HEK293T (cell line): ENCODE measurements at regions not wholly inside any gene's neighbourhood (a gene's known extent, or its start where the extent isn't known, plus 50 kb on each side); places are given as distances from the start of the nearest gene placed in this dataset.

Source experiments
- CTCF ChIA-PET: fragments of 350-600 bp; formaldehyde crosslinking; extraction: SDS; loops from one replicate; lab custom pipeline; 2021; ENCODE audit warnings: antibody characterized with exemption, inconsistent platforms; lab: Yijun Ruan, JAX
- POLR2A ChIA-PET: fragments of 350-600 bp; formaldehyde crosslinking; extraction: SDS; loops from one replicate; lab custom pipeline; 2020; ENCODE audit warnings: antibody characterized with exemption, inconsistent platforms; lab: Yijun Ruan, JAX
- DNase-seq: peaks from one replicate; pipeline ENCODE4 v3.0.0; 2012; ENCODE audit warnings: mixed read lengths; ENCODE audit errors: extremely low spot score
- ARNT ChIP-seq: fragments of 450-650 bp; IDR thresholded peaks from 2 replicates; pipeline ENCODE4 v1.6.1; 2017; ENCODE audit warnings: mild to moderate bottlenecking
- BHLHE40 ChIP-seq: fragments of 450-650 bp; IDR thresholded peaks from 2 replicates; pipeline ENCODE4 v1.6.1; 2016; ENCODE audit warnings: mild to moderate bottlenecking, moderate library complexity, borderline replicate concordance
- CTBP1 ChIP-seq: fragments of 450-650 bp; IDR thresholded peaks from 2 replicates; pipeline ENCODE4 v1.6.1; 2016; ENCODE audit warnings: borderline replicate concordance
- ELF4 ChIP-seq: fragments of 450-650 bp; IDR thresholded peaks from 2 replicates; pipeline ENCODE4 v1.6.1; 2017; ENCODE audit warnings: antibody characterized with exemption
- FOXA1 ChIP-seq: fragments of 450-650 bp; IDR thresholded peaks from 2 replicates; pipeline ENCODE4 v1.6.1; 2016; ENCODE audit warnings: mild to moderate bottlenecking
- FOXK2 ChIP-seq: fragments of 450-650 bp; IDR thresholded peaks from 2 replicates; pipeline ENCODE4 v1.6.1; 2016; ENCODE audit warnings: mild to moderate bottlenecking
- FOXM1 ChIP-seq: fragments of 450-650 bp; IDR thresholded peaks from 2 replicates; pipeline ENCODE4 v1.6.1; 2017; ENCODE audit warnings: mild to moderate bottlenecking, borderline replicate concordance
- HDGF ChIP-seq: fragments of 450-650 bp; IDR thresholded peaks from 2 replicates; pipeline ENCODE4 v1.6.1; 2017; ENCODE audit warnings: antibody characterized with exemption, borderline replicate concordance
- L3MBTL2 ChIP-seq: fragments of 450-650 bp; conservative IDR thresholded peaks from 2 replicates; pipeline ENCODE4 v1.6.1; 2016; ENCODE audit warnings: mild to moderate bottlenecking
- LEF1 ChIP-seq: fragments of 450-650 bp; IDR thresholded peaks from 2 replicates; pipeline ENCODE4 v1.6.1; 2017; ENCODE audit warnings: mild to moderate bottlenecking, borderline replicate concordance
- NFRKB ChIP-seq: fragments of 450-650 bp; IDR thresholded peaks from 2 replicates; pipeline ENCODE4 v1.6.1; 2016; ENCODE audit warnings: mild to moderate bottlenecking, moderate library complexity
- SP1 ChIP-seq: fragments of 450-650 bp; IDR thresholded peaks from 2 replicates; pipeline ENCODE4 v1.6.1; 2017
- SUZ12 ChIP-seq: fragments of 450-650 bp; IDR thresholded peaks from 2 replicates; pipeline ENCODE4 v1.6.1; 2016; ENCODE audit warnings: mild to moderate bottlenecking
- TARDBP ChIP-seq: fragments of 450-650 bp; IDR thresholded peaks from 2 replicates; pipeline ENCODE4 v1.6.1; 2016
- ZNF384 ChIP-seq: fragments of 450-650 bp; IDR thresholded peaks from 2 replicates; pipeline ENCODE4 v1.6.1; 2016
- TF ChIP-seq, protein P1 (sequence below): fragments of 450-650 bp; IDR thresholded peaks from 2 replicates; pipeline ENCODE4 v1.6.1; 2016

DNA sequence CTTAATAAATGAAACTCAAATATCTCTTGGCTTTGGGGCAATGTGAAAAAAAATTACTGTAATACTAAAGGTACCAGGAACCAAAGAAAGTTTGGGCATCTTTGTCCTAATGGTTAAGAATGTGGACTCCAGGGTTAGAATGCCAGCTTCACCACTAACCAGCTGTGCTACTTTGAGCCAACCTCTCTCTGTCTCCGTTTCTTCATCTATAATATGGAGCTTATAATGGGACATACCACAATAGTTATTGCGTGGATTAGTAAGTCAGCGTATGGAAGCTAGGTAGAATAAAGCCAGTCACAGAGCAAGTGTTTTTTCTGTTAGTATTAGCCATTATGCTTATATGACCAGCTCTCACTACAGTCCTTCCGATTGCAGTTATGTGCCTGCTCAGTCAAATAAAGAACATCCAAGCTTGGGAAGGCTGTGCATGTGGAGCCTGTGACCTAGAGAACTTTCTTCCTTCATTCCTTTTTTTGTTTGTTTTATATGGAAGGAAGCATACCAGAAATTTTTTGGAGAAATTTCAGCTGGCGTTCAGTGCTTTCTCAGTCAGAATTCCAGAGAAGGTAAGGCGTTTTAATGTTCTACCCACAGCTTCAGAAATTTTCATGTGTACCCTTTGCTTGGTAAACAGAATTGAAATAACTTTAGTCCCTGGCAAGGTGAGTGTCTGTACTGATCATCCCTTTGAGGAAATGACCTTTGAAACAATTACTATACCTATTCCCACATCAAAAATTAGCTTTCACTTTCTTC, 114.0 kb upstream of the RND3 start:
- CTCF ChIA-PET = interaction anchor here (0.5 to 0.8 kb wide), 2 partner anchors 47 to 142 kb away, joined by 3 to 5 read pairs; no protein-coding TSS in a partner anchor
- POLR2A ChIA-PET = no interaction called here
- no peak for TF ChIP-seq HDGF
- TF ChIP-seq FOXA1 = no peak
- no peak for TF ChIP-seq ZNF384
- TF ChIP-seq TARDBP = no peak
- TF ChIP-seq CTBP1 = no peak
- TF ChIP-seq SP1 = no peak
- TF ChIP-seq, protein P1, sequence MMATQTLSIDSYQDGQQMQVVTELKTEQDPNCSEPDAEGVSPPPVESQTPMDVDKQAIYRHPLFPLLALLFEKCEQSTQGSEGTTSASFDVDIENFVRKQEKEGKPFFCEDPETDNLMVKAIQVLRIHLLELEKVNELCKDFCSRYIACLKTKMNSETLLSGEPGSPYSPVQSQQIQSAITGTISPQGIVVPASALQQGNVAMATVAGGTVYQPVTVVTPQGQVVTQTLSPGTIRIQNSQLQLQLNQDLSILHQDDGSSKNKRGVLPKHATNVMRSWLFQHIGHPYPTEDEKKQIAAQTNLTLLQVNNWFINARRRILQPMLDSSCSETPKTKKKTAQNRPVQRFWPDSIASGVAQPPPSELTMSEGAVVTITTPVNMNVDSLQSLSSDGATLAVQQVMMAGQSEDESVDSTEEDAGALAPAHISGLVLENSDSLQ = no peak
- no peak for TF ChIP-seq ELF4
- no peak for TF ChIP-seq LEF1
- TF ChIP-seq ARNT = no peak
- TF ChIP-seq SUZ12 = no peak
- TF ChIP-seq FOXK2 = no peak
- no peak for TF ChIP-seq BHLHE40
- no peak for TF ChIP-seq NFRKB
- TF ChIP-seq FOXM1 = no peak
- DNase-seq = no peak

DNA sequence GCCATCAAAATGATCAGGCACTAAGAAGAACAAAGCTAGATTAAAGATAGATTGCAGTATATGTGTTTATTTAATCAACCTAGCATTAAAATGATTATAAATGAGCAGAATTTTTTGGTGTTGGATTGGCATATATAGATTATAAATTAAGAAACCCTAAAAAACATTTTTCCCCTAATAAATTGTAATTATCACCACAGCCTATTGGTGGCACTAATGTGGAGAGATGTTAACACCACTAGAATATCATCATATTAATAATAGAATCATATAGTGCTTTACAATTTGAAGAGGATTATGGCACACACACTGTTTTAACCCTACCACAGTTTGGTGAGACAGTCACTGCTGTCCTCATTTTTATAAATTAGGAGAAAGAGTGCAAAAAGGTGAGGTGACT, 112.4 kb upstream of the RND3 start:
- ChIA-PET POLR2A (no interaction called here), CTCF (interaction anchor here (0.8 kb wide), 1 partner anchor 431 kb away, joined by 3 read pairs; no protein-coding TSS in a partner anchor)
- DNase-seq = no peak
- TF ChIP-seq, protein P1 = no peak
- TF ChIP-seq ZNF384 (no peak), TARDBP (no peak), FOXM1 (no peak), SP1 (no peak), ELF4 (no peak), NFRKB (no peak), LEF1 (no peak), FOXK2 (no peak), FOXA1 (no peak), SUZ12 (no peak), L3MBTL2 (no peak), ARNT (no peak), HDGF (no peak), CTBP1 (no peak)

DNA sequence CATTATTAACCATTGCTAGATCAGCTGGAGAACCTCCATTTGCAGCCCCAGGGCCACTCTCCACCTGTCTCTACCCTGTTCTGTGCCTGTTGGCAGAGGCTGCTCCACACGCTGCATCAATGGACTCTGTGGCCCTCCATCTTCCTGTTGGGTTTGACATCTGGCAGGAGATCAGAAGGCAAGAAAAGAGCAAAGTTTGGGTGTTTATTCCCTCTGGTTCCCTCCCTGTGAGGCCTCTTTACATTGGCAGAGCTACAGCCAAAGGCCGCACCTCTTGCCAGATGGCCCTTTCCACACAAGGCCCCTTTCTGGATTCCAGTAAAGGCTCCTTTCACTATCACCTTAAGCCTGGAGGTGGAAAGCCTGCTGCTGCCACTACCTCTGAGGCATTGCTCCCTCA, 110.9 kb upstream of the RND3 start:
- TF ChIP-seq L3MBTL2 (no peak), FOXK2 (no peak), CTBP1 (no peak), ARNT (no peak), SUZ12 (no peak), SP1 (no peak), LEF1 (no peak), FOXA1 (no peak), ZNF384 (no peak), FOXM1 (no peak)
- TF ChIP-seq, protein P1 = no peak
- ChIA-PET CTCF (no interaction called here), POLR2A (no interaction called here)
- no peak for DNase-seq

DNA sequence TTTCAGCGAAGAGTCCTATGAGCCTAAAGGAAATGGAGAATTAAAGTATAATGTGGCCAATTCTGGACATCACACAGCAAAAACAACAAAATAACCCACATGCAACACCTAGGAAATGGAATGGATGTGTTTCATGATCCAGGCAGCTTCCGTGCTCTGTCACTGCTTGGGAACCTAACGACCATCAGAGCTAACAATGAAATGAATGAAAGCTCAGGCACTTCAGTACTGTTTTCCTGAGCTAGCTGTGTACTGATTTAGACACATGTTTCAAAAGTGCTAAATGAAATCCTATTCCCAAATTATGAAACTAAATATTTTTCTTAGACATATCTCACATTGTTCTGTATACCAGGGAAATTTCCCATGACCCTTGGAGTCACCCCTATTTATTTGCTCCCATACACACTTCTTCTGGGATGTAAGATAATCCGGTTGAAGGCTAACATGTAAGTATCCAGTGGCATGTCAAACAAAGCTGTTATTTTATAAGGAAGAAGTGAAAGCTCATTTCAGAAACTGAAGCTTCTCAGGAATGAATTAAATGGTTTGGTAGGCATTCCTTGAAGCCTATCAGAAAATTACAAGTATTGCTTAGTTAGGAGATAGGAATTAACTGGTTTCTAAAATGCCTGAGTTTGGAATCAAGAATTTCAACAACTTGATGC, 108.5 kb upstream of the RND3 start:
- ChIA-PET POLR2A (no interaction called here), CTCF (no interaction called here)
- TF ChIP-seq TARDBP (no peak), ARNT (no peak), FOXK2 (no peak), HDGF (no peak), NFRKB (no peak), L3MBTL2 (no peak), BHLHE40 (no peak), LEF1 (no peak), ZNF384 (no peak), CTBP1 (no peak), FOXA1 (no peak), ELF4 (no peak), SP1 (no peak), FOXM1 (no peak), SUZ12 (no peak)
- TF ChIP-seq, protein P1 = no peak
- DNase-seq = no peak

DNA sequence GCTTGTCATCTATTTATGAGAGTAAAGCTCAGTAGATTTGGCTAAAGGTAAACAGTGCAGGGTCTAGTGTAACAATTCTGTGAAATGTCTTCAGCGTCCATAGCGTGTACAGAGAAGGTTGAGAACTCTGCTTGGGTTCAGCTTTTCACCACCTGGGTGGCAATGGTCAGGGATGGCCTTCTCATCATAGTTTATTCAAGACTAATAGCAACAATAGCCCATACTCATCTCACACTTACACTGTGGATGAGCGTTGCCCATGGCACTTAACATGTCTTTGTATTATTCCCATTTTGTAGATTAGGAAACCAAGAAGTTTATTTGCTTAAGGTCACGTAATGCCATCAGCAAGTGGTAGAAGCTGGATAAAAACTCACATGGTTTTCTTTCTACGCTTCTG, 106.8 kb upstream of the RND3 start:
- ChIA-PET POLR2A (no interaction called here), CTCF (no interaction called here)
- TF ChIP-seq, protein P1 = no peak
- no peak for TF ChIP-seq ELF4
- no peak for TF ChIP-seq NFRKB
- TF ChIP-seq TARDBP = no peak
- no peak for TF ChIP-seq FOXK2
- no peak for TF ChIP-seq ARNT
- no peak for TF ChIP-seq LEF1
- TF ChIP-seq SUZ12 = no peak
- no peak for TF ChIP-seq ZNF384
- no peak for TF ChIP-seq HDGF
- no peak for TF ChIP-seq CTBP1
- TF ChIP-seq BHLHE40 = no peak
- TF ChIP-seq SP1 = no peak
- no peak for TF ChIP-seq FOXA1
- no peak for TF ChIP-seq L3MBTL2
- no peak for TF ChIP-seq FOXM1
- no peak for DNase-seq
